Neural crest cell (in vitro differentiated cells): ENCODE measurements at regions not wholly inside any gene's neighbourhood (a gene's known extent, or its start where the extent isn't known, plus 50 kb on each side); places are given as distances from the start of the nearest gene placed in this dataset.

ENCODE experiments used
- DNase-seq: peaks from one replicate; pipeline ENCODE4 v3.0.0; 2021; ENCODE audit warnings: low read depth, mixed read lengths, low spot score
- H3K27ac Mint-ChIP-seq: one replicate; pipeline ENCODE4 v1.8.0; 2021; ENCODE audit warnings: mild to moderate bottlenecking, mixed read lengths; ENCODE audit not compliant: unreplicated experiment
- H3K27me3 Mint-ChIP-seq: 2 replicates; pipeline ENCODE4 v1.8.0; 2021; ENCODE audit warnings: low read depth, mild to moderate bottlenecking, mixed read lengths
- H3K36me3 Mint-ChIP-seq: 2 replicates; pipeline ENCODE4 v1.8.0; 2021; ENCODE audit warnings: low read depth, mild to moderate bottlenecking, mixed read lengths
- H3K4me1 Mint-ChIP-seq: 2 replicates; pipeline ENCODE4 v1.8.0; 2021; ENCODE audit warnings: mixed read lengths
- H3K4me3 Mint-ChIP-seq: one replicate; pipeline ENCODE4 v1.8.0; 2021; ENCODE audit warnings: mild to moderate bottlenecking, mixed read lengths
- H3K9me3 Mint-ChIP-seq: 2 replicates; pipeline ENCODE4 v1.8.0; 2021; ENCODE audit warnings: mixed read lengths
- CTCF ChIP-seq: fragments of 200-600 bp; sonication (generic); conservative IDR thresholded peaks from 2 replicates; pipeline ENCODE4 v1.5.0; 2021; ENCODE audit warnings: antibody characterized with exemption, mild to moderate bottlenecking

GRCh38 chr2:239585422-239585821 lies 184.6 kb upstream of the HDAC4 start:
- Mint-ChIP-seq H3K4me1 (peaks cover 21% of the 10 kb centered on the region), H3K27me3 (no peaks in the 10 kb centered on the region), H3K9me3 (no peaks in the 10 kb centered on the region), H3K27ac (no peak overlapping the region), H3K36me3 (no peaks in the 10 kb centered on the region), H3K4me3 (no peak overlapping the region)
- DNase-seq: no peak
- no peak for TF ChIP-seq CTCF

- Mint-ChIP-seq H3K4me3 (no peak overlapping the region), H3K27me3 (no peaks in the 10 kb centered on the region), H3K36me3 (no peaks in the 10 kb centered on the region), H3K9me3 (no peaks in the 10 kb centered on the region), H3K27ac (no peak overlapping the region), H3K4me1 (peaks cover 24% of the 10 kb centered on the region)
- DNase-seq: no peak
- TF ChIP-seq CTCF: no peak
Observed at GRCh38 chr2:239584986-239585385, 184.2 kb upstream of the HDAC4 start.

GRCh38 chr2:239583879-239584859 lies 183.3 kb upstream of the HDAC4 start:
- Mint-ChIP-seq H3K27ac (no peak overlapping the region), H3K27me3 (no peaks in the 10 kb centered on the region), H3K4me3 (no peak overlapping the region), H3K9me3 (no peaks in the 10 kb centered on the region), H3K36me3 (no peaks in the 10 kb centered on the region), H3K4me1 (peaks cover 24% of the 10 kb centered on the region)
- TF ChIP-seq CTCF: no peak
- DNase-seq: no peak

- no peaks in the 10 kb centered on the region for H3K27me3 Mint-ChIP-seq
- TF ChIP-seq CTCF: no peak
- DNase-seq: no peak
- H3K4me1 Mint-ChIP-seq: peaks cover 24% of the 10 kb centered on the region
- no peak overlapping the region for H3K27ac Mint-ChIP-seq
- no peak overlapping the region for H3K4me3 Mint-ChIP-seq
- no peaks in the 10 kb centered on the region for H3K9me3 Mint-ChIP-seq
- no peaks in the 10 kb centered on the region for H3K36me3 Mint-ChIP-seq
Observed at GRCh38 chr2:239583171-239583878, 182.5 kb upstream of the HDAC4 start.

GRCh38 chr2:239582476-239582875 lies 181.7 kb upstream of the HDAC4 start:
- no peak for TF ChIP-seq CTCF
- Mint-ChIP-seq H3K9me3 (no peaks in the 10 kb centered on the region), H3K4me3 (no peak overlapping the region), H3K36me3 (no peaks in the 10 kb centered on the region), H3K4me1 (peaks cover 24% of the 10 kb centered on the region), H3K27me3 (no peaks in the 10 kb centered on the region), H3K27ac (no peak overlapping the region)
- no peak for DNase-seq
